ENCODE measurements at regions not wholly inside any gene's neighbourhood (a gene's known extent, or its start where the extent isn't known, plus 50 kb on each side); places are given as distances from the start of the nearest gene placed in this dataset.

- Histone ChIP-seq H3K4me3 (ENCODE audit: low read depth, low read length) (no peak overlapping the region), H3K36me3 (no peaks in the 10 kb centered on the region), H3K9me3 (ENCODE audit: severe bottlenecking) (no peaks in the 10 kb centered on the region), H3K27me3 (ENCODE audit: insufficient read depth, low read depth, severe bottlenecking) (no peaks in the 10 kb centered on the region), H3K27ac (no peak overlapping the region)
- TF ChIP-seq, protein P1, sequence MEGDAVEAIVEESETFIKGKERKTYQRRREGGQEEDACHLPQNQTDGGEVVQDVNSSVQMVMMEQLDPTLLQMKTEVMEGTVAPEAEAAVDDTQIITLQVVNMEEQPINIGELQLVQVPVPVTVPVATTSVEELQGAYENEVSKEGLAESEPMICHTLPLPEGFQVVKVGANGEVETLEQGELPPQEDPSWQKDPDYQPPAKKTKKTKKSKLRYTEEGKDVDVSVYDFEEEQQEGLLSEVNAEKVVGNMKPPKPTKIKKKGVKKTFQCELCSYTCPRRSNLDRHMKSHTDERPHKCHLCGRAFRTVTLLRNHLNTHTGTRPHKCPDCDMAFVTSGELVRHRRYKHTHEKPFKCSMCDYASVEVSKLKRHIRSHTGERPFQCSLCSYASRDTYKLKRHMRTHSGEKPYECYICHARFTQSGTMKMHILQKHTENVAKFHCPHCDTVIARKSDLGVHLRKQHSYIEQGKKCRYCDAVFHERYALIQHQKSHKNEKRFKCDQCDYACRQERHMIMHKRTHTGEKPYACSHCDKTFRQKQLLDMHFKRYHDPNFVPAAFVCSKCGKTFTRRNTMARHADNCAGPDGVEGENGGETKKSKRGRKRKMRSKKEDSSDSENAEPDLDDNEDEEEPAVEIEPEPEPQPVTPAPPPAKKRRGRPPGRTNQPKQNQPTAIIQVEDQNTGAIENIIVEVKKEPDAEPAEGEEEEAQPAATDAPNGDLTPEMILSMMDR (IDR thresholded peaks at IDR 0.05; ENCODE audit: low read depth, low read length) = no peak
- DNase-seq = no peak
Measured at GRCh38 chr3:116552246-116552645, 107.0 kb upstream of the LSAMP start.

DNA sequence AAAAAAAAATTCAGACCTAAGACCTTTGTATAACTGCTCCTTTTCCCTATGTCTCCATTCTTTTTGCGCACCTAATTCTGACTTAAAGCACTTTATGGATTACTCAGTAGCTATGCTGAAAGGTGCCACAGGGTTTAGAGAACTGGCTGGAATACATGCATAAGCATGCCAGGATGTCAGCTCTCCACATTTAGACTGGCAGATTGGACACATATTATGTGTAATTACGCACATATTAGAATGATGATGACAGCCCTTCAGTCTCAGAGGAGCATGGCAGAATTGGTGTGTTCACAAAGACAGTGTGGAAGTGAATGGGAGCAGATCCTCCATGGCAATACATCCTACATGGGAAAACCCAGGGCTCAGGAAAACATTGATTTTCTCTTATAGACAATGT is 108.1 kb upstream of the LSAMP start:
- DNase-seq = no peak
- Histone ChIP-seq H3K27me3 (ENCODE audit: insufficient read depth, low read depth, severe bottlenecking) (no peaks in the 10 kb centered on the region), H3K9me3 (ENCODE audit: severe bottlenecking) (no peaks in the 10 kb centered on the region), H3K27ac (no peak overlapping the region), H3K4me3 (ENCODE audit: low read depth, low read length) (no peak overlapping the region), H3K36me3 (no peaks in the 10 kb centered on the region)
- TF ChIP-seq, protein P1 (IDR thresholded peaks at IDR 0.05; ENCODE audit: low read depth, low read length) = no peak

GRCh38 chr3:116561529-116561928 is 116.2 kb upstream of the LSAMP start:
- no peak for DNase-seq
- Histone ChIP-seq H3K27ac (no peak overlapping the region), H3K36me3 (no peaks in the 10 kb centered on the region), H3K27me3 (ENCODE audit: insufficient read depth, low read depth, severe bottlenecking) (no peaks in the 10 kb centered on the region), H3K9me3 (ENCODE audit: severe bottlenecking) (no peaks in the 10 kb centered on the region), H3K4me3 (ENCODE audit: low read depth, low read length) (no peak overlapping the region)
- TF ChIP-seq, protein P1 (IDR thresholded peaks at IDR 0.05; ENCODE audit: low read depth, low read length) = no peak

GRCh38 chr3:116563351-116563750 is 118.1 kb upstream of the LSAMP start:
- no peak for DNase-seq
- no peaks in the 10 kb centered on the region for H3K36me3 ChIP-seq
- H3K4me3 ChIP-seq (ENCODE audit: low read depth, low read length) = no peak overlapping the region
- H3K9me3 ChIP-seq (ENCODE audit: severe bottlenecking) = no peaks in the 10 kb centered on the region
- no peak overlapping the region for H3K27ac ChIP-seq
- H3K27me3 ChIP-seq (ENCODE audit: insufficient read depth, low read depth, severe bottlenecking) = no peaks in the 10 kb centered on the region
- TF ChIP-seq, protein P1 (IDR thresholded peaks at IDR 0.05; ENCODE audit: low read depth, low read length) = no peak

- no peak for DNase-seq
- H3K4me3 ChIP-seq (ENCODE audit: low read depth, low read length) = no peak overlapping the region
- H3K27me3 ChIP-seq (ENCODE audit: insufficient read depth, low read depth, severe bottlenecking) = no peaks in the 10 kb centered on the region
Measured at GRCh38 chr3:116566478-116566960, 121.2 kb upstream of the LSAMP start.

GRCh38 chr3:116569611-116570010 is 124.3 kb upstream of the LSAMP start:
- H3K4me3 ChIP-seq (ENCODE audit: low read depth, low read length) = no peak overlapping the region
- no peak overlapping the region for H3K27ac ChIP-seq
- no peaks in the 10 kb centered on the region for H3K27me3 ChIP-seq (ENCODE audit: insufficient read depth, low read depth, severe bottlenecking)
- DNase-seq = no peak
- no peaks in the 10 kb centered on the region for H3K36me3 ChIP-seq
- TF ChIP-seq, protein P1 (IDR thresholded peaks at IDR 0.05; ENCODE audit: low read depth, low read length) = no peak
- no peaks in the 10 kb centered on the region for H3K9me3 ChIP-seq (ENCODE audit: severe bottlenecking)

More at GRCh38 chr3:116566478-116566960, 121.2 kb upstream of the LSAMP start:
- no peak overlapping the region for H3K27ac ChIP-seq
- no peaks in the 10 kb centered on the region for H3K36me3 ChIP-seq
- H3K9me3 ChIP-seq (ENCODE audit: severe bottlenecking) = no peaks in the 10 kb centered on the region
- TF ChIP-seq, protein P1 (IDR thresholded peaks at IDR 0.05; ENCODE audit: low read depth, low read length) = no peak
